ENCODE measurements at regions not wholly inside any gene's neighbourhood (a gene's known extent, or its start where the extent isn't known, plus 50 kb on each side); places are given as distances from the start of the nearest gene placed in this dataset.
A peak's percentile ranks its signal among the peaks of the same experiment; 100 is the strongest.
"Not testable (repeated sequence)": the region's sequence is repeated elsewhere in the genome, so short reads cannot be mapped to it uniquely, and the experiment has no call there.

- no peak for DNase-seq
These were observed 230.7 kb downstream of the TOMM20 start for GRCh38 chr1:234897754-234898454.

GRCh38 chr1:234897390-234897749 lies 231.3 kb downstream of the TOMM20 start:
- DNase-seq, result no peak

GRCh38 chr1:234896477-234897389 lies 231.9 kb downstream of the TOMM20 start:
- no peak for DNase-seq

- peak; percentile 65 for DNase-seq
These were observed 234.7 kb downstream of the TOMM20 start for GRCh38 chr1:234893725-234894630.

GRCh38 chr1:234893359-234893724 lies 235.3 kb downstream of the TOMM20 start:
- DNase-seq, result no peak

GRCh38 chr1:234892642-234893041 lies 236.0 kb downstream of the TOMM20 start:
- no peak for DNase-seq

- DNase-seq, result no peak
These were observed 237.2 kb downstream of the TOMM20 start for GRCh38 chr1:234891427-234891826.

- no peak for DNase-seq
These were observed 239.0 kb downstream of the TOMM20 start for GRCh38 chr1:234889643-234890042.

GRCh38 chr1:234888247-234888646 lies 240.4 kb downstream of the TOMM20 start:
- not testable (repeated sequence) for DNase-seq

- no peak for DNase-seq
These were observed 241.4 kb downstream of the TOMM20 start for GRCh38 chr1:234887016-234887900.

- DNase-seq, result peak; percentile 20
These were observed 242.3 kb downstream of the TOMM20 start for GRCh38 chr1:234886081-234886984.

- no peak for DNase-seq
These were observed 243.0 kb downstream of the TOMM20 start for GRCh38 chr1:234885601-234886000.

GRCh38 chr1:234884701-234885100 lies 243.9 kb downstream of the TOMM20 start:
- DNase-seq, result no peak

GRCh38 chr1:234884006-234884405 lies 244.6 kb downstream of the TOMM20 start:
- DNase-seq, result no peak

- no peak for DNase-seq
These were observed 245.7 kb downstream of the TOMM20 start for GRCh38 chr1:234882898-234883297.

- DNase-seq, result peak; percentile 69
These were observed 246.5 kb downstream of the TOMM20 start for GRCh38 chr1:234881893-234882771.

GRCh38 chr1:234879147-234880080 lies 249.2 kb downstream of the TOMM20 start:
- DNase-seq, result no peak

- no peak for DNase-seq
These were observed 250.3 kb downstream of the TOMM20 start for GRCh38 chr1:234878288-234878687.

- DNase-seq, result no peak
These were observed 250.9 kb downstream of the TOMM20 start for GRCh38 chr1:234877761-234878160.

All from hematopoietic multipotent progenitor cell treated with erythropoietin and hydrocortisone succinate and interleukin-3 and kit ligand, for 4 days (in vitro differentiated cells).